Tibial artery (tissue), 4 donors: ENCODE measurements at regions not wholly inside any gene's neighbourhood (a gene's known extent, or its start where the extent isn't known, plus 50 kb on each side); places are given as distances from the start of the nearest gene placed in this dataset.

Experiments used
- DNase-seq, 2 donors: peaks; one replicate each; pipeline ENCODE4 v3.0.0-alpha.2; 2019
- H3K27ac ChIP-seq, 2 donors: fragments of 200-600 bp; sonication (generic) in 1 of 2; 1 replicate in 1 of 2; 2 replicates in 1 of 2; pipeline ENCODE4 v1.5.1; 2018 to 2019; ENCODE audit warnings: mild to moderate bottlenecking in 1 of 2
- H3K27me3 ChIP-seq, 2 donors: fragments of 200-600 bp; sonication (generic) in 1 of 2; one replicate each; pipeline versions ENCODE4 v1.5.1 to v1.6.0; 2016 to 2019
- H3K36me3 ChIP-seq, 3 donors: fragments of 200-600 bp; sonication (generic) in 2 of 3; one replicate each; pipeline ENCODE4 v1.5.1; 2016 to 2019; ENCODE audit warnings: mild to moderate bottlenecking in 2 of 3
- H3K4me1 ChIP-seq, 4 donors: fragments of 200-600 bp; sonication (generic) in 2 of 4; 1 replicate in 3 of 4; 2 replicates in 1 of 4; pipeline ENCODE4 v1.5.1; 2016 to 2019
- H3K4me3 ChIP-seq, 2 donors: fragments of 200-600 bp; sonication (generic) in 1 of 2; 1 replicate in 1 of 2; 2 replicates in 1 of 2; pipeline ENCODE4 v1.5.1; 2018 to 2019; ENCODE audit warnings: mild to moderate bottlenecking in 2 of 2
- H3K9me3 ChIP-seq, 3 donors: fragments of 200-600 bp; sonication (generic) in 1 of 3; one replicate each; pipeline ENCODE4 v1.5.1; 2016 to 2019
- intact Hi-C: fragments of 100-400 bp; cut with DNase I; formaldehyde crosslinking; loops from one replicate; pipeline ENCODE4 v1.15.0; 2023; ENCODE audit warnings: low total_unique reads
- TF ChIP-seq, protein P1 (sequence below), 2 experiments: fragments of 200-600 bp in 1 of 2; fragments of 450-650 bp in 1 of 2; IDR thresholded peaks; one replicate each; pipeline ENCODE4 v1.5.1; 2017 to 2019; ENCODE audit warnings: antibody characterized with exemption in 2 of 2, mild to moderate bottlenecking in 1 of 2, moderate library complexity in 1 of 2

DNA sequence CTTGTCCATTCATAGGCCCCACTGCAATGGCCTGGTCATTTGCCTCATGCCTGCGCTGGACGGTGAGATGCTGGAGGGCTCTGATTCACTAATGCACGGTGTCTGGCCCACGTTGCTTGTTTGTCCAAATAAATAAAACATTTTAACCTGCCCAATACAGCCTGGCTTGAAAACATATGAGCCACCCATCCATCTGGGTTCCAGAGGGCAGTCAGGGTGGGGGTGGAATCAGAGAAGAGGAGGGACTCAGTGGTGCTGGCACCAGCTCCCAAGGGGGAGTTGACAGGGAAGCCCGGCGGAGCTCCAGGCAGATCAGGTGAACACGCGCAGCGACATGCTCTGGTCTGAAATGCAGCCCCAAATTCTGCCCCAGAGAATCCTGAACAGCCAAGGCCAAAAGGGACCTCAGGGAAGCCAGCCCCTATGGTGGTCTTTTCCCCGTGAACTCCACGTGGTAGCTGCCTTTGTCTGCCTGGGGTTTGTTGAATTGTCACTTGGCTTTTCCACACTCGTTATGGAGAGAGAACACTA is 265.2 kb downstream of the UACA start:
- H3K27me3 ChIP-seq = no peaks in the 10 kb centered on the region
- no peak for DNase-seq
- no peak overlapping the region for H3K27ac ChIP-seq
- peaks cover 0 to 12% (median under 1%) of the 10 kb centered on the region in 4 donors for H3K4me1 ChIP-seq
- TF ChIP-seq, protein P1, sequence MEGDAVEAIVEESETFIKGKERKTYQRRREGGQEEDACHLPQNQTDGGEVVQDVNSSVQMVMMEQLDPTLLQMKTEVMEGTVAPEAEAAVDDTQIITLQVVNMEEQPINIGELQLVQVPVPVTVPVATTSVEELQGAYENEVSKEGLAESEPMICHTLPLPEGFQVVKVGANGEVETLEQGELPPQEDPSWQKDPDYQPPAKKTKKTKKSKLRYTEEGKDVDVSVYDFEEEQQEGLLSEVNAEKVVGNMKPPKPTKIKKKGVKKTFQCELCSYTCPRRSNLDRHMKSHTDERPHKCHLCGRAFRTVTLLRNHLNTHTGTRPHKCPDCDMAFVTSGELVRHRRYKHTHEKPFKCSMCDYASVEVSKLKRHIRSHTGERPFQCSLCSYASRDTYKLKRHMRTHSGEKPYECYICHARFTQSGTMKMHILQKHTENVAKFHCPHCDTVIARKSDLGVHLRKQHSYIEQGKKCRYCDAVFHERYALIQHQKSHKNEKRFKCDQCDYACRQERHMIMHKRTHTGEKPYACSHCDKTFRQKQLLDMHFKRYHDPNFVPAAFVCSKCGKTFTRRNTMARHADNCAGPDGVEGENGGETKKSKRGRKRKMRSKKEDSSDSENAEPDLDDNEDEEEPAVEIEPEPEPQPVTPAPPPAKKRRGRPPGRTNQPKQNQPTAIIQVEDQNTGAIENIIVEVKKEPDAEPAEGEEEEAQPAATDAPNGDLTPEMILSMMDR (IDR thresholded peaks at IDR 0.05) = no peak
- no peaks in the 10 kb centered on the region for H3K9me3 ChIP-seq
- no peaks in the 10 kb centered on the region for H3K36me3 ChIP-seq
- intact Hi-C loops = no loop called here
- no peak overlapping the region for H3K4me3 ChIP-seq

GRCh38 chr15:70497661-70498060 is 265.7 kb downstream of the UACA start:
- Histone ChIP-seq H3K27ac (no peak overlapping the region), H3K9me3 (no peaks in the 10 kb centered on the region), H3K4me1 (peaks cover 0 to 15% (median 3%) of the 10 kb centered on the region in 4 donors), H3K36me3 (no peaks in the 10 kb centered on the region), H3K27me3 (no peaks in the 10 kb centered on the region), H3K4me3 (no peak overlapping the region)
- TF ChIP-seq, protein P1 (IDR thresholded peaks at IDR 0.05) = no peak
- no peak for DNase-seq
- intact Hi-C loops = no loop called here

- no peaks in the 10 kb centered on the region for H3K36me3 ChIP-seq
- peaks cover 0 to 18% (median 6%) of the 10 kb centered on the region in 4 donors for H3K4me1 ChIP-seq
- H3K4me3 ChIP-seq = no peak overlapping the region
- H3K9me3 ChIP-seq = no peaks in the 10 kb centered on the region
- no peak overlapping the region for H3K27ac ChIP-seq
- DNase-seq = no peak
- intact Hi-C loops = no loop called here
- H3K27me3 ChIP-seq = no peaks in the 10 kb centered on the region
- TF ChIP-seq, protein P1 (IDR thresholded peaks at IDR 0.05) = no peak
Observed at GRCh38 chr15:70495991-70496599, 267.3 kb downstream of the UACA start.

DNA sequence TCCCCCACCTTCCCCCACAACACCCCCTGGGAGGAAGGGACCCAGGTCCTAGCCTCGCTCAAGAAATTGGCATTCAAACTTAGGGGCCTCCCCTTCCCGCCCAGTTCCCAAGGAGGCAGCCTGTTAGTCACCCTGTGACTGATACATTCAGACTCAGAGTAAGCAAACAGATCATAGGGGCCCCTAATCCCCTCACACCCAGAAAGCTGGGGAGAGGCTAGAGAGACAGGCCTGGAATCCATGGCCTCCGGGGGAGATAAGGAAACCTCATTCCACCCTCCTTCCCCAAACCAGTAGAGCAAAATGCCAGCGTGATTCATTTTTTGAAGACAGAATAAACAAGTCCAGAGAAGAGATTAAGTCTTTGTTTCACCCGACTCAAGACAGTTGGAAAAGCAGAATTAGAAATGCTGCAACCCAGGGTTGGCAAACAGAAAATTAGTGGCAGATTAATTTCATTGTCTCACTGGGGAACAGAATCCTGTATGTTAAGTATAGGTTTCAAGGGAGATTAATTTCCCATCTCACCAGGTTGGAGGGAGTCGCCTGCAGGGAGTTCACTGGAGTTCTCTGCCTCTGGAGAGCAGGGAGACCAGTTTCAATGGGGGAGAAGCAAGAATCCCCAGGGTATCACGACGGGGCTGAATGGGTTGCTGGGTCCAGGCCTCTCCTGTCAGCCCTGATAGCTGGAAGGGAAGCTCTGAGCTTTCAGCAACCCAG is 268.3 kb downstream of the UACA start:
- no peaks in the 10 kb centered on the region for H3K36me3 ChIP-seq
- no peaks in the 10 kb centered on the region for H3K27me3 ChIP-seq
- no peak overlapping the region for H3K27ac ChIP-seq
- no peak for DNase-seq
- TF ChIP-seq, protein P1 (IDR thresholded peaks at IDR 0.05) = no peak
- H3K4me3 ChIP-seq = no peak overlapping the region
- no peaks in the 10 kb centered on the region for H3K9me3 ChIP-seq
- intact Hi-C loops = no loop called here
- H3K4me1 ChIP-seq = peaks cover 0 to 18% (median 6%) of the 10 kb centered on the region in 4 donors

- H3K27ac ChIP-seq = no peak overlapping the region
Observed at GRCh38 chr15:70494517-70494851, 268.9 kb downstream of the UACA start.

More at GRCh38 chr15:70494517-70494851, 268.9 kb downstream of the UACA start:
- H3K36me3 ChIP-seq = no peaks in the 10 kb centered on the region
- H3K4me3 ChIP-seq = no peak overlapping the region
- H3K9me3 ChIP-seq = no peaks in the 10 kb centered on the region
- TF ChIP-seq, protein P1 (IDR thresholded peaks at IDR 0.05) = no peak
- H3K27me3 ChIP-seq = no peaks in the 10 kb centered on the region
- intact Hi-C loops = no loop called here
- DNase-seq = no peak
- H3K4me1 ChIP-seq = peaks cover 0 to 18% (median 6%) of the 10 kb centered on the region in 4 donors
